Sigmoid colon (tissue), 4 donors: ENCODE measurements at regions not wholly inside any gene's neighbourhood (a gene's known extent, or its start where the extent isn't known, plus 50 kb on each side); places are given as distances from the start of the nearest gene placed in this dataset.

ENCODE experiments used
- EP300 ChIP-seq, 4 donors: sonication (generic); formaldehyde crosslinking; IDR thresholded peaks; one replicate each; pipeline ENCODE4 v1.6.1; 2017; ENCODE audit warnings: antibody characterized with exemption in 4 of 4
- POLR2A ChIP-seq, 2 donors: fragments of 450-650 bp; IDR thresholded peaks; one replicate each; pipeline ENCODE4 v1.6.1; 2016; ENCODE audit warnings: antibody characterized with exemption in 2 of 2, mild to moderate bottlenecking in 2 of 2, moderate library complexity in 2 of 2
- POLR2AphosphoS5 ChIP-seq, 4 donors: sonication (generic); formaldehyde crosslinking; IDR thresholded peaks; one replicate each; pipeline ENCODE4 v1.6.1; 2017; ENCODE audit warnings: antibody characterized with exemption in 4 of 4
- TF ChIP-seq, protein P1 (sequence below), 4 experiments: fragments of 450-650 bp in 3 of 4; fragments of 200-600 bp in 1 of 4; IDR thresholded peaks; one replicate each; pipeline ENCODE4 v1.5.1; 2016 to 2019; ENCODE audit warnings: antibody characterized with exemption in 4 of 4, mild to moderate bottlenecking in 3 of 4, moderate library complexity in 2 of 4

GRCh38 chr5:123790226-123790625 is 278.2 kb downstream of the CSNK1G3 start:
- TF ChIP-seq, protein P1, sequence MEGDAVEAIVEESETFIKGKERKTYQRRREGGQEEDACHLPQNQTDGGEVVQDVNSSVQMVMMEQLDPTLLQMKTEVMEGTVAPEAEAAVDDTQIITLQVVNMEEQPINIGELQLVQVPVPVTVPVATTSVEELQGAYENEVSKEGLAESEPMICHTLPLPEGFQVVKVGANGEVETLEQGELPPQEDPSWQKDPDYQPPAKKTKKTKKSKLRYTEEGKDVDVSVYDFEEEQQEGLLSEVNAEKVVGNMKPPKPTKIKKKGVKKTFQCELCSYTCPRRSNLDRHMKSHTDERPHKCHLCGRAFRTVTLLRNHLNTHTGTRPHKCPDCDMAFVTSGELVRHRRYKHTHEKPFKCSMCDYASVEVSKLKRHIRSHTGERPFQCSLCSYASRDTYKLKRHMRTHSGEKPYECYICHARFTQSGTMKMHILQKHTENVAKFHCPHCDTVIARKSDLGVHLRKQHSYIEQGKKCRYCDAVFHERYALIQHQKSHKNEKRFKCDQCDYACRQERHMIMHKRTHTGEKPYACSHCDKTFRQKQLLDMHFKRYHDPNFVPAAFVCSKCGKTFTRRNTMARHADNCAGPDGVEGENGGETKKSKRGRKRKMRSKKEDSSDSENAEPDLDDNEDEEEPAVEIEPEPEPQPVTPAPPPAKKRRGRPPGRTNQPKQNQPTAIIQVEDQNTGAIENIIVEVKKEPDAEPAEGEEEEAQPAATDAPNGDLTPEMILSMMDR (IDR thresholded peaks at IDR 0.05): no peak
- TF ChIP-seq POLR2A (IDR thresholded peaks at IDR 0.05) (no peak), EP300 (IDR thresholded peaks at IDR 0.05) (no peak), POLR2AphosphoS5 (IDR thresholded peaks at IDR 0.05) (no peak)
